H9 (cell line): ENCODE measurements at regions not wholly inside any gene's neighbourhood (a gene's known extent, or its start where the extent isn't known, plus 50 kb on each side); places are given as distances from the start of the nearest gene placed in this dataset.

ENCODE experiments used
- DNase-seq: peaks from one replicate; pipeline ENCODE4 v3.0.0-alpha.2; 2017
- H2AFZ ChIP-seq: one replicate; pipeline ENCODE4 v1.6.1; 2013; ENCODE audit warnings: mild to moderate bottlenecking, low read length, control low read depth, moderate library complexity
- H2AK5ac ChIP-seq: 2 replicates; pipeline ENCODE4 v1.6.1; 2013; ENCODE audit warnings: low read length, control low read depth, mixed read lengths; ENCODE audit not compliant: insufficient read length
- H2BK120ac ChIP-seq: one replicate; pipeline ENCODE4 v1.6.1; 2013; ENCODE audit warnings: low read depth, mild to moderate bottlenecking, low read length, control low read depth, inconsistent platforms; ENCODE audit not compliant: poor library complexity, severe bottlenecking
- H2BK12ac ChIP-seq: 2 replicates; pipeline ENCODE4 v1.6.1; 2013; ENCODE audit warnings: low read length, control low read depth, mixed read lengths, low read depth; ENCODE audit not compliant: insufficient read length
- H2BK15ac ChIP-seq: 2 replicates; pipeline ENCODE4 v1.6.1; 2013; ENCODE audit warnings: low read depth, low read length, control low read depth
- H2BK20ac ChIP-seq: one replicate; pipeline ENCODE4 v1.6.1; 2013; ENCODE audit warnings: low read depth, mild to moderate bottlenecking, low read length, control low read depth, inconsistent platforms; ENCODE audit not compliant: poor library complexity, severe bottlenecking
- H2BK5ac ChIP-seq: 2 replicates; pipeline ENCODE4 v1.6.1; 2013; ENCODE audit warnings: low read length, control low read depth, mixed read lengths; ENCODE audit not compliant: insufficient read length
- H3K14ac ChIP-seq: 2 replicates; pipeline ENCODE4 v1.6.1; 2013; ENCODE audit warnings: low read length, control low read depth; ENCODE audit not compliant: insufficient read depth
- H3K18ac ChIP-seq: 2 replicates; pipeline ENCODE4 v1.6.1; 2013; ENCODE audit warnings: low read depth, mild to moderate bottlenecking, mixed read lengths, low read length, control low read depth; ENCODE audit not compliant: insufficient read length
- H3K23ac ChIP-seq: 2 replicates; pipeline ENCODE4 v1.6.1; 2013; ENCODE audit warnings: low read length, control low read depth, mixed read lengths, low read depth; ENCODE audit not compliant: insufficient read length
- H3K23me2 ChIP-seq: 2 replicates; pipeline ENCODE4 v1.6.1; 2013; ENCODE audit warnings: low read depth, mild to moderate bottlenecking, mixed read lengths, low read length, control low read depth; ENCODE audit not compliant: insufficient read length, poor library complexity, severe bottlenecking
- H3K27ac ChIP-seq: 2 replicates; pipeline ENCODE4 v1.5.1; 2013; ENCODE audit warnings: low read length, control low read depth, mixed read lengths, low read depth; ENCODE audit not compliant: insufficient read length
- H3K27me3 ChIP-seq: 2 replicates; pipeline ENCODE4 v1.6.1; 2013; ENCODE audit warnings: low read length, control low read depth, inconsistent platforms; ENCODE audit not compliant: insufficient read depth
- H3K4ac ChIP-seq: 2 replicates; pipeline ENCODE4 v1.6.1; 2013; ENCODE audit warnings: low read depth, mild to moderate bottlenecking, control low read depth, inconsistent platforms, low read length, moderate library complexity
- H3K4me1 ChIP-seq: 2 replicates; pipeline ENCODE4 v1.6.1; 2013; ENCODE audit warnings: low read length, control low read depth, inconsistent platforms; ENCODE audit not compliant: insufficient read depth
- H3K4me2 ChIP-seq: 2 replicates; pipeline ENCODE4 v1.6.1; 2013; ENCODE audit warnings: low read length, control low read depth, mixed read lengths; ENCODE audit not compliant: insufficient read length, insufficient read depth
- H3K56ac ChIP-seq: 2 replicates; pipeline ENCODE4 v1.6.1; 2013; ENCODE audit warnings: low read depth, mild to moderate bottlenecking, mixed read lengths, low read length, control low read depth; ENCODE audit not compliant: insufficient read length
- H3K79me1 ChIP-seq: 2 replicates; pipeline ENCODE4 v1.6.1; 2013; ENCODE audit warnings: low read depth, mild to moderate bottlenecking, moderate library complexity, low read length, control low read depth, inconsistent platforms; ENCODE audit not compliant: insufficient read depth, poor library complexity, severe bottlenecking
- H3K79me2 ChIP-seq: 2 replicates; pipeline ENCODE4 v1.6.1; 2013; ENCODE audit warnings: low read length, control low read depth, inconsistent platforms; ENCODE audit not compliant: insufficient read depth
- H3K9ac ChIP-seq: 2 replicates; pipeline ENCODE4 v1.6.1; 2013; ENCODE audit warnings: low read length, control low read depth, mixed read lengths; ENCODE audit not compliant: insufficient read length; ENCODE audit errors: extremely low read depth
- H3K9me3 ChIP-seq: one replicate; pipeline ENCODE4 v1.6.1; 2013; ENCODE audit warnings: low read depth, low read length, inconsistent platforms; ENCODE audit not compliant: control insufficient read depth
- H3T11ph ChIP-seq: one replicate; pipeline ENCODE4 v1.6.1; 2013; ENCODE audit warnings: mild to moderate bottlenecking, low read length, control low read depth, inconsistent platforms
- H4K20me1 ChIP-seq: one replicate; pipeline ENCODE4 v1.6.1; 2013; ENCODE audit not compliant: control insufficient read depth, insufficient read length, insufficient read depth
- H4K5ac ChIP-seq: 2 replicates; pipeline ENCODE4 v1.6.1; 2013; ENCODE audit warnings: low read depth, mild to moderate bottlenecking, mixed read lengths, low read length, control low read depth; ENCODE audit not compliant: insufficient read length
- H4K8ac ChIP-seq: replicated peaks from 2 replicates; pipeline ENCODE4 v1.6.1; 2013; ENCODE audit warnings: low read length, control low read depth, mixed read lengths, low read depth; ENCODE audit not compliant: insufficient read length
- H4K91ac ChIP-seq: 2 replicates; pipeline ENCODE4 v1.6.1; 2013; ENCODE audit warnings: low read depth, mild to moderate bottlenecking, moderate library complexity, mixed read lengths, low read length, control low read depth; ENCODE audit not compliant: insufficient read length
- H3K27ac Mint-ChIP-seq, 3 experiments: 2 replicates in 2 of 3; 3 replicates in 1 of 3; pipeline ENCODE4 v1.8.0; 2020 to 2021; ENCODE audit warnings: mixed read lengths in 3 of 3, mild to moderate bottlenecking in 1 of 3, moderate library complexity in 1 of 3
- H3K27me3 Mint-ChIP-seq: 2 replicates; pipeline ENCODE4 v1.8.0; 2021; ENCODE audit warnings: low read depth, mild to moderate bottlenecking, moderate library complexity, mixed read lengths
- H3K36me3 Mint-ChIP-seq, 3 experiments: 2 replicates in 2 of 3; 3 replicates in 1 of 3; pipeline ENCODE4 v1.8.0; 2020 to 2021; ENCODE audit warnings: low read depth in 3 of 3, mixed read lengths in 3 of 3; ENCODE audit not compliant: insufficient read depth in 1 of 3
- H3K4me1 Mint-ChIP-seq, 2 experiments: 2 replicates each; pipeline ENCODE4 v1.8.0; 2020; ENCODE audit warnings: mixed read lengths in 2 of 2
- H3K4me3 Mint-ChIP-seq, 2 experiments: 2 replicates in 1 of 2; 3 replicates in 1 of 2; pipeline ENCODE4 v1.8.0; 2020 to 2021; ENCODE audit warnings: mild to moderate bottlenecking in 2 of 2, mixed read lengths in 2 of 2, moderate library complexity in 1 of 2
- H3K9me3 Mint-ChIP-seq, 2 experiments: 2 replicates in 1 of 2; 3 replicates in 1 of 2; pipeline ENCODE4 v1.8.0; 2020; ENCODE audit warnings: mild to moderate bottlenecking in 2 of 2, mixed read lengths in 2 of 2, moderate library complexity in 1 of 2
- CTCF ChIP-seq: fragments of 200-600 bp; sonication (generic); conservative IDR thresholded peaks from 3 replicates; pipeline ENCODE4 v1.8.0; 2021; ENCODE audit warnings: antibody characterized with exemption, mild to moderate bottlenecking
- WGBS: extraction: QIAGEN DNeasy Blood & Tissue Kit; methylation state at CpG from one replicate; pipeline ENCODE4 v1.1.7; 2013; ENCODE audit warnings: missing lambda C conversion rate, low lambda C conversion rate, mixed read lengths; ENCODE audit not compliant: insufficient read length; ENCODE audit errors: extremely low coverage; 5-methylcytosine and 5-hydroxymethylcytosine counted together

GRCh38 chr13:39245688-39246087 is 207.4 kb downstream of the NHLRC3 start:
- H3K36me3 Mint-ChIP-seq = no peaks in the 10 kb centered on the region
- H3K4ac ChIP-seq = no peak overlapping the region

More at GRCh38 chr13:39245688-39246087, 207.4 kb downstream of the NHLRC3 start:
- H3K4me1 Mint-ChIP-seq = no peaks in the 10 kb centered on the region
- no peak for DNase-seq
- Histone ChIP-seq H3K9ac (no peak overlapping the region), H4K91ac (no peak overlapping the region), H4K20me1 (no peaks in the 10 kb centered on the region), H3K14ac (no peak overlapping the region), H2BK15ac (no peak overlapping the region), H3K4me1 (no peaks in the 10 kb centered on the region), H4K8ac (no peak overlapping the region), H3K23me2 (no peaks in the 10 kb centered on the region), H3K23ac (no peak overlapping the region), H3K9me3 (no peaks in the 10 kb centered on the region), H3K79me2 (no peaks in the 10 kb centered on the region), H3K27me3 (no peaks in the 10 kb centered on the region), H3T11ph (no peak overlapping the region), H4K5ac (no peak overlapping the region), H3K18ac (no peak overlapping the region), H2AFZ (no peak overlapping the region), H2BK20ac (no peak overlapping the region), H3K4me2 (no peak overlapping the region), H2AK5ac (no peak overlapping the region), H2BK120ac (no peak overlapping the region), H3K27ac (no peak overlapping the region), H3K79me1 (no peaks in the 10 kb centered on the region), H2BK5ac (no peak overlapping the region), H3K56ac (no peak overlapping the region), H2BK12ac (no peak overlapping the region)
- WGBS = no CpG with 5 or more reads among the region's 4 CpGs
- no peak overlapping the region for H3K4me3 Mint-ChIP-seq
- H3K27me3 Mint-ChIP-seq = no peaks in the 10 kb centered on the region
- no peaks in the 10 kb centered on the region for H3K9me3 Mint-ChIP-seq
- no peak for TF ChIP-seq CTCF
- no peak overlapping the region; a peak in 1 of 7 replicates for H3K27ac Mint-ChIP-seq
